HEK293 (cell line): ENCODE measurements at regions not wholly inside any gene's neighbourhood (a gene's known extent, or its start where the extent isn't known, plus 50 kb on each side); places are given as distances from the start of the nearest gene placed in this dataset.

Experiments used
- CTCF ChIA-PET: fragments of 350-600 bp; formaldehyde crosslinking; extraction: SDS; loops from one replicate; lab custom pipeline; 2021; ENCODE audit warnings: antibody characterized with exemption; lab: Yijun Ruan, JAX
- POLR2A ChIA-PET: fragments of 300-600 bp; formaldehyde crosslinking; extraction: SDS; loops from one replicate; lab custom pipeline; 2020; ENCODE audit warnings: antibody characterized with exemption, inconsistent platforms; lab: Yijun Ruan, JAX
- H3K27ac ChIP-seq: fragments of 200-500 bp; sonication (Bioruptor generic); 2 replicates; pipeline ENCODE4 v1.5.1; 2014; ENCODE audit warnings: low read depth, low read length, control low read depth, inconsistent platforms; ENCODE audit errors: extremely low read depth
- H3K36me3 ChIP-seq, 2 experiments: fragments of 200-500 bp in 1 of 2; sonication (Bioruptor generic) in 1 of 2; 1 replicate in 1 of 2; 2 replicates in 1 of 2; pipeline ENCODE4 v1.5.1; 2014 to 2017; ENCODE audit warnings: inconsistent platforms in 2 of 2, low read length in 2 of 2; ENCODE audit not compliant: control insufficient read depth in 2 of 2, insufficient read depth in 1 of 2
- H3K4me1 ChIP-seq: fragments of 200-500 bp; sonication (Bioruptor generic); 2 replicates; pipeline ENCODE4 v1.5.1; 2014; ENCODE audit warnings: mild to moderate bottlenecking, low read length, inconsistent platforms; ENCODE audit not compliant: control insufficient read depth, insufficient read depth
- H3K4me3 ChIP-seq: 2 replicates; pipeline ENCODE4 v1.5.1; 2011; ENCODE audit warnings: low read depth, mild to moderate bottlenecking, control low read depth, low read length, moderate library complexity
- H3K9me3 ChIP-seq: fragments of 200-500 bp; sonication (Bioruptor generic); 2 replicates; pipeline ENCODE4 v1.5.1; 2014; ENCODE audit warnings: low read depth, low read length, inconsistent platforms; ENCODE audit not compliant: control insufficient read depth, insufficient read depth
- EGR2 ChIP-seq: fragments of 450-650 bp; formaldehyde crosslinking; IDR thresholded peaks from 2 replicates; pipeline ENCODE4 v1.5.1; 2016; ENCODE audit warnings: low read depth, missing biosample characterization, missing genetic modification characterization
- HOXD13 ChIP-seq: sonication (generic); formaldehyde crosslinking; IDR thresholded peaks from 2 replicates; pipeline ENCODE4 v1.8.0; 2022; ENCODE audit warnings: missing genetic modification reagents, borderline replicate concordance
- OSR2 ChIP-seq: fragments of 450-650 bp; formaldehyde crosslinking; IDR thresholded peaks from 2 replicates; pipeline ENCODE4 v1.5.1; 2016; ENCODE audit warnings: missing biosample characterization, missing genetic modification characterization
- SETDB1 ChIP-seq: IDR thresholded peaks from one replicate; pipeline ENCODE4 v1.6.1; 2017; ENCODE audit warnings: mild to moderate bottlenecking, low read length, moderate library complexity, mixed read lengths; ENCODE audit not compliant: insufficient read length
- WT1 ChIP-seq: fragments of 450-650 bp; formaldehyde crosslinking; IDR thresholded peaks from 2 replicates; pipeline ENCODE4 v1.5.1; 2016; ENCODE audit warnings: missing biosample characterization, missing genetic modification characterization
- ZBTB7A ChIP-seq: fragments of 450-650 bp; formaldehyde crosslinking; IDR thresholded peaks from 2 replicates; pipeline ENCODE4 v1.5.1; 2016; ENCODE audit warnings: low read depth, missing biosample characterization, missing genetic modification characterization
- ZFP3 ChIP-seq: fragments of 450-650 bp; formaldehyde crosslinking; IDR thresholded peaks from 2 replicates; pipeline ENCODE4 v1.5.1; 2016; ENCODE audit warnings: low read depth, missing biosample characterization, missing genetic modification characterization
- ZNF138 ChIP-seq: fragments of 450-650 bp; formaldehyde crosslinking; IDR thresholded peaks from 2 replicates; pipeline ENCODE4 v1.5.1; 2016; ENCODE audit warnings: missing biosample characterization, missing genetic modification characterization, borderline replicate concordance
- ZNF146 ChIP-seq: fragments of 450-650 bp; formaldehyde crosslinking; IDR thresholded peaks from 2 replicates; pipeline ENCODE4 v1.5.1; 2016; ENCODE audit warnings: missing biosample characterization, missing genetic modification characterization
- ZNF223 ChIP-seq: fragments of 450-650 bp; formaldehyde crosslinking; IDR thresholded peaks from 2 replicates; pipeline ENCODE4 v1.5.1; 2016; ENCODE audit warnings: missing biosample characterization, missing genetic modification characterization
- ZNF335 ChIP-seq: fragments of 450-650 bp; formaldehyde crosslinking; conservative IDR thresholded peaks from 2 replicates; pipeline ENCODE4 v1.5.1; 2016; ENCODE audit warnings: missing biosample characterization, missing genetic modification characterization
- ZNF37A ChIP-seq: fragments of 450-650 bp; IDR thresholded peaks from 2 replicates; pipeline ENCODE4 v1.5.1; 2018; ENCODE audit warnings: missing biosample characterization, missing genetic modification characterization
- ZNF416 ChIP-seq: fragments of 450-650 bp; formaldehyde crosslinking; IDR thresholded peaks from 2 replicates; pipeline ENCODE4 v1.5.1; 2016; ENCODE audit warnings: missing biosample characterization, missing genetic modification characterization
- ZNF544 ChIP-seq: fragments of 450-650 bp; formaldehyde crosslinking; IDR thresholded peaks from 2 replicates; pipeline ENCODE4 v1.5.0; 2017; ENCODE audit warnings: missing biosample characterization, missing genetic modification characterization
- ZNF624 ChIP-seq: fragments of 450-650 bp; formaldehyde crosslinking; IDR thresholded peaks from 2 replicates; pipeline ENCODE4 v1.5.1; 2017; ENCODE audit warnings: missing biosample characterization, missing genetic modification characterization
- ZNF792 ChIP-seq: fragments of 450-650 bp; formaldehyde crosslinking; IDR thresholded peaks from 2 replicates; pipeline ENCODE4 v1.5.1; 2016; ENCODE audit warnings: missing biosample characterization, missing genetic modification characterization
- TF ChIP-seq, protein P1 (sequence below): fragments of 450-650 bp; formaldehyde crosslinking; IDR thresholded peaks from 2 replicates; pipeline ENCODE4 v1.5.1; 2016; ENCODE audit warnings: missing biosample characterization, missing genetic modification characterization
- TF ChIP-seq, protein P2 (sequence below): fragments of 450-650 bp; formaldehyde crosslinking; IDR thresholded peaks from 2 replicates; pipeline ENCODE4 v1.5.1; 2016; ENCODE audit warnings: missing biosample characterization, missing genetic modification characterization
- TF ChIP-seq, protein P3 (sequence below): fragments of 450-650 bp; formaldehyde crosslinking; IDR thresholded peaks from 2 replicates; pipeline ENCODE4 v1.5.1; 2016; ENCODE audit warnings: missing biosample characterization, missing genetic modification characterization

DNA sequence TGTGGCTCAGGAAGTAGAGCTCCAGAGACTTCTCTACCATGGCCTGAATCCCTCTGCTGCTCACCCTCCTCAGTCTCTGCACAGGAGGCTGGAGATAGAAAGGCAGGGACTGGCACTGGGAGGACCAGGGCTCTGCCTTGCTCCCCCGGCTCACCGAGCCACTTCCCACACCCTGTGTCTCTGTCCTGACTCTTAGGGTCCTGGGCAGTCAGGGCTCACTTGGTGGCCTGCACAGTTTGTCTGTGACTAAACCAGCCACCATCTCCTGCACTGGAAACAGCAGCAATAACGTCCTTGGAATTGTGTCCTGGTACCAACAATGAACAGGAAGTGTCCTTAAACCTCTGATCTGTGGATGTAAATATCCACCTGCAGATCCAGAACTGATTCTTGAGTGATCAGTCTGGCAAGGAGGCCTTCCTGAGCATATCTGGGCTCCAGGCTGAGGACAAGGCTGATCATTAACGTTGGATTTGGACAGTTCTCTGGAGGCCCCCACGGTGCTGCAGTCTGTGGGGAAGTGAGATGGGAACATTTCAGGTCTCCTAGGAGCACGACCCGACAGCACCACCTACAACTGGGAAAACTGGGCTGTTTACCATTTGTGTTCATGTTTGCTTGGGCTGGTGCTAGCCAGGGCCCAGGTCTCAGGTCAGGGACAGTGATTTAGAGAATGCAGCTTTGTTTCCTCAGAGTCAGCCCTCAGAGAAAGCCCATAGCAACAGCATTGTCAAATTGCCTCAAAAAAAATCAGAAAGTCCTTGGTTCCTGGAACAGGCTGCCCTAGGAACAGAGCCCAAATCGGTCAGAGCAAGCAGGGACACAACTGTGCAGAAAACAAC is 82.5 kb downstream of the ZNF280B start (continued):
- TF ChIP-seq, protein P1, sequence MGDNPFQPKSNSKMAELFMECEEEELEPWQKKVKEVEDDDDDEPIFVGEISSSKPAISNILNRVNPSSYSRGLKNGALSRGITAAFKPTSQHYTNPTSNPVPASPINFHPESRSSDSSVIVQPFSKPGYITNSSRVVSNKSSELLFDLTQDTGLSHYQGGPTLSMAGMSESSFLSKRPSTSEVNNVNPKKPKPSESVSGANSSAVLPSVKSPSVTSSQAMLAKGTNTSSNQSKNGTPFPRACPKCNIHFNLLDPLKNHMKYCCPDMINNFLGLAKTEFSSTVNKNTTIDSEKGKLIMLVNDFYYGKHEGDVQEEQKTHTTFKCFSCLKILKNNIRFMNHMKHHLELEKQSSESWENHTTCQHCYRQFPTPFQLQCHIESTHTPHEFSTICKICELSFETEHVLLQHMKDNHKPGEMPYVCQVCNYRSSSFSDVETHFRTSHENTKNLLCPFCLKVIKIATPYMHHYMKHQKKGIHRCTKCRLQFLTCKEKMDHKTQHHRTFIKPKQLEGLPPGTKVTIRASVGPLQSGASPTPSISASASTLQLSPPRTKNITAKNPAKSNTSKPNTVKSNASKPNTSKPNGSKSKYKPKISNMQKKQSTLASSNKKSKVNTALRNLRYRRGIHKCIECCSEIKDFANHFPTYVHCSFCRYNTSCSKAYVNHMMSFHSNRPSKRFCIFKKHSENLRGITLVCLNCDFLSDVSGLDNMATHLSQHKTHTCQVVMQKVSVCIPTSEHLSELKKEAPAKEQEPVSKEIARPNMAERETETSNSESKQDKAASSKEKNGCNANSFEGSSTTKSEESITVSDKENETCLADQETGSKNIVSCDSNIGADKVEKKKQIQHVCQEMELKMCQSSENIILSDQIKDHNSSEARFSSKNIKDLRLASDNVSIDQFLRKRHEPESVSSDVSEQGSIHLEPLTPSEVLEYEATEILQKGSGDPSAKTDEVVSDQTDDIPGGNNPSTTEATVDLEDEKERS = no peak

DNA sequence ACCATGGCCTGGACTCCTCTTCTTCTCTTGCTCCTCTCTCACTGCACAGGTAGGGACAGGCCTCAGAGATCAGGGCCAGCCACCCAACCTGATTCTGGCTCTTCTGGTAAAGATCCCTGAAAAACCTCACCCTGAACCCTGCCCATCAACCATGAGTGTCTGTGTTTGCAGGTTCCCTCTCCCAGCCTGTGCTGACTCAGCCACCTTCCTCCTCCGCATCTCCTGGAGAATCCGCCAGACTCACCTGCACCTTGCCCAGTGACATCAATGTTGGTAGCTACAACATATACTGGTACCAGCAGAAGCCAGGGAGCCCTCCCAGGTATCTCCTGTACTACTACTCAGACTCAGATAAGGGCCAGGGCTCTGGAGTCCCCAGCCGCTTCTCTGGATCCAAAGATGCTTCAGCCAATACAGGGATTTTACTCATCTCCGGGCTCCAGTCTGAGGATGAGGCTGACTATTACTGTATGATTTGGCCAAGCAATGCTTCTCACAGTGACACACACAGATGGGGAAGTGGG is 80.9 kb downstream of the ZNF280B start:
- Histone ChIP-seq H3K4me3 (no peak overlapping the region), H3K4me1 (no peaks in the 10 kb centered on the region), H3K36me3 (no peaks in the 10 kb centered on the region), H3K9me3 (no peaks in the 10 kb centered on the region), H3K27ac (no peak overlapping the region)
- TF ChIP-seq WT1 (no peak), ZNF37A (no peak), ZNF624 (no peak), ZNF416 (no peak), ZFP3 (no peak), HOXD13 (CRISPR knock-in tag) (no peak), ZNF792 (tag by site-specific recombination) (no peak)
- TF ChIP-seq, protein P2, sequence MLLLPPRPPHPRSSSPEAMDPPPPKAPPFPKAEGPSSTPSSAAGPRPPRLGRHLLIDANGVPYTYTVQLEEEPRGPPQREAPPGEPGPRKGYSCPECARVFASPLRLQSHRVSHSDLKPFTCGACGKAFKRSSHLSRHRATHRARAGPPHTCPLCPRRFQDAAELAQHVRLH (tag by site-specific recombination) = no peak
- ChIA-PET CTCF (interaction anchor here (0.6 to 1.0 kb wide), 2 partner anchors 36 to 528 kb away, joined by 3 read pairs; no protein-coding TSS in a partner anchor), POLR2A (no interaction called here)

DNA sequence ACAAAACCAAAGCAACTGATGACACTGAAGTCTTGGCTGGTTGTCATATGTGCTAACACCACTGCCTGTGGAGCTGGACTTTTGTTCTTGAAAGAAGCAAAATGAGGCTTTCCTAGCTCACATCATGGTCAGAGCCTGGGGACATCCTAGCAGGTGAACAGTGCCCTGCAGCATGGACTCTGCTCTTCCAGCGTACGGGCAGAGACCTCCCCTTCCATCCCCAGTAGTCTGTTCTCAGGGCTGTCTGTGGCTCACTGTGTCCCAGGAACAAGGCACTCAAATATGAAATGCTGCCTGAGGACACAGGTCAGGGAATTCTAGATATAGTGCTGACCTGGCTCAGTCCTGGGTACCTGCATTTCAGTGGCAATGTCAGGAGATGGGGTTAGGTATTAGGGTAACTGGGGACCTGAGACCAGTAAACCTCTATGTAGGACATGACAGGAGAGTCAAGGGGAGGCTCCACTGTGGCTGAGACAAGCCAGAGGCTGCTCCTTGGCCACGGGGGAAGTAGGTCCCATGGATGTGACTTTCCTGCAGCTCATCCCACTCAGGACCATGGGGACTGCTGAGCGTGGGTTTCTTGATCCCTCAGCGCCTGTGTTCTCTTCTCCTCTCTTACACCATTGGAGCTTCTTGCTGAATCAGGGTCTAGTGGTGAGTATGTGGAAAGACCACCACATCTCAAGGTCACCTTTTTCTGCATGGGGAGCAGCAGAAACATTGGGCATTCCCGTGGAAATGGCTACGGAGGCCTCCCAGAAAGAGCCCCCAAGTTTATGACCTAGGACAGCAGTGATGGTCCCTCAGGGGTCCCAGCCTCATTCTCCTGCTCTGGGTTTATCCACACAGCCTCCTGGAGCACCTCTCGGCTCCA is 80.1 kb downstream of the ZNF280B start:
- TF ChIP-seq EGR2 (tag by site-specific recombination) (no peak), ZNF138 (no peak), ZNF146 (tag by site-specific recombination) (no peak), SETDB1 (no peak), ZBTB7A (no peak), ZNF223 (tag by site-specific recombination) (no peak), ZNF335 (tag by site-specific recombination) (no peak), OSR2 (tag by site-specific recombination) (no peak), ZNF544 (tag by site-specific recombination) (no peak)
- TF ChIP-seq, protein P3, sequence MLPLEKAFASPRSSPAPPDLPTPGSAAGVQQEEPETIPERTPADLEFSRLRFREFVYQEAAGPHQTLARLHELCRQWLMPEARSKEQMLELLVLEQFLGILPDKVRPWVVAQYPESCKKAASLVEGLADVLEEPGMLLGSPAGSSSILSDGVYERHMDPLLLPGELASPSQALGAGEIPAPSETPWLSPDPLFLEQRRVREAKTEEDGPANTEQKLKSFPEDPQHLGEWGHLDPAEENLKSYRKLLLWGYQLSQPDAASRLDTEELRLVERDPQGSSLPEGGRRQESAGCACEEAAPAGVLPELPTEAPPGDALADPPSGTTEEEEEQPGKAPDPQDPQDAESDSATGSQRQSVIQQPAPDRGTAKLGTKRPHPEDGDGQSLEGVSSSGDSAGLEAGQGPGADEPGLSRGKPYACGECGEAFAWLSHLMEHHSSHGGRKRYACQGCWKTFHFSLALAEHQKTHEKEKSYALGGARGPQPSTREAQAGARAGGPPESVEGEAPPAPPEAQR (tag by site-specific recombination) = no peak
- H3K4me3 ChIP-seq = no peak overlapping the region
- ChIA-PET POLR2A (no interaction called here), CTCF (interaction anchor here (0.7 to 1.1 kb wide), 3 partner anchors 15 to 221 kb away, joined by 3 read pairs; no protein-coding TSS in a partner anchor)
- no peak overlapping the region for H3K27ac ChIP-seq
- H3K36me3 ChIP-seq = no peaks in the 10 kb centered on the region
- H3K9me3 ChIP-seq = no peaks in the 10 kb centered on the region
- no peaks in the 10 kb centered on the region for H3K4me1 ChIP-seq
